D721Med (cell line): ENCODE measurements at regions not wholly inside any gene's neighbourhood (a gene's known extent, or its start where the extent isn't known, plus 50 kb on each side); places are given as distances from the start of the nearest gene placed in this dataset.

ENCODE experiments used
- DNase-seq: peaks from one replicate; pipeline ENCODE4 v3.0.0; 2011; ENCODE audit warnings: low spot score; ENCODE audit not compliant: insufficient read length
- FAIRE-seq: peaks from 2 replicates; lab custom pipeline; 2011; peaks lifted over from hg19 to GRCh38; lab: Jason Lieb, UNC
- CTCF ChIP-seq: IDR thresholded peaks from 2 replicates; pipeline ENCODE4 v1.5.1; 2012; ENCODE audit warnings: mild to moderate bottlenecking, control low read depth; ENCODE audit not compliant: insufficient read depth; ENCODE audit errors: missing control alignments

DNA sequence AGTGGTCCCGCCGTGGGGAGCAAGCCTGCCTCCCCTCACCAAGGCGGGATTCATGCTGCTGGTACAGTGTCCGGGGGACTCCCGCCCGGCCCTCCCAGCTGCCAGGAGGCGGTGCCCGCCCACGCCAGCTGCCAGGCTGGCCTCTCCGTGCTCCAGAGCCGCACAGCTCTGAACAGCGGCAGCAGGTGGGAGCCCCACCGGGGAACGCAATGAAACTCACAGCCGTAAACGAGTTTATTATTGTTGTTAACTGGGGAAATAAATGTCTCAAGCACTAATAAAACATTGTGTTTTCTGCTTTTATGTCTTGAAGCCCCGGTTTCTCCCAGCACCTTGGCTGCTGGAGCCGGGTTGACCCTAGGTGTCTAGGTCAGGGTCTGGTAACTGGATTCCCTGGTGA lies 317.7 kb upstream of the TLE3 start:
- DNase-seq = no peak
- no peak for FAIRE-seq
- no peak for TF ChIP-seq CTCF

DNA sequence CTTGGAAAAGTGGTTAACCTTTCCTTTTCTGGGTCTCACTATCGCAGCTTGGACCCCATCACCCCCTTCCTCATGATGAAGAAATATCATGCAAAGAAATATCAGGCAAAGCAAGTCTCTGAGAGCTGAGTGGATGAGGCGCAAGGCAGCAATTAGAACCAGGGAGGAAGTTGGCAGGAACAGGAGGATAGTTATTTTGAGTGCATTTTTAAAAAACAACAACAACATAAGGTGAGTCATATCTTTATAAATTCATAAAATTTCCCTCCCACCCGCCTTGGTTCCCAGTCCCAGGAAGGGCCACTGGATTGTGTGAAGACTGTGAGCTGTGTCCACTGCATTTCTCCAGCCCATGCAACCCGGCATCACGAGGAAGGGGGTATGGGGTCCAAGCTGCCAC lies 316.9 kb upstream of the TLE3 start:
- TF ChIP-seq CTCF = no peak
- no peak for DNase-seq
- no peak for FAIRE-seq

GRCh38 chr15:70412794-70413193 lies 315.1 kb upstream of the TLE3 start:
- DNase-seq (no peak), FAIRE-seq (no peak)
- TF ChIP-seq CTCF = no peak

DNA sequence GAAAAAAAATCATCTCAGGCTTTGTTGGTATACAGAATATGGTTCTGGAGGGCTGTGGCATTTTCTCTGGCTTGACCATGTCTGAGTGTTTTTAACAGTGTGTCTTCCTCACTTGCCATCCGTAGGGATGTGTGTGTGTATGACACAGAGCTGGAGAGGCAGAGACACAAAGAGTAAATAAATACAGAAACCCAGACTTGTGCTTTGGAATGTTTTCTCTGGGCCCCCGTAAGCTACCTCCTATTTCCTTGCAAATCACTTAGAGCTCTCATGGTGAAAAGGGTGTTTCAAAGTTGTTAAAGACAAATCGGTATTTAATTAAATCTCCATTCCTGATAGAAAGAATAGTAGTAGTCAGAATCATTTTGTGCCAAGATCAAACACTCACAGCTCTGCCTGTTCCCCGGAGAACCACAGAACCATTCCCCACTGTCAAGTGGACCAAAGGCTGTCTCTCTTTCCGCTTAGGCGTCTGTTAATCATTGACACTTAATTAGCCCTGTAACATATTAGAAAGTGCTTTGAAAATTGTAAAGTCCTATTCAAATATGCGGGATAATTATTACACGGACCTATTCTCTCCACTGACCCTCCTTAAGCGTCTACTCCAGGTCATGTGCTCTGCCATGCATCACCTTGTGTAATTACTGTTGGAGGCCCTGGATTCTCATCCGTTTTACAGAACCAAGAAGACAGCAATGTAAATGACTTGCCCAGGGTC lies 313.6 kb upstream of the TLE3 start:
- DNase-seq = no peak
- TF ChIP-seq CTCF = no peak
- no peak for FAIRE-seq

- TF ChIP-seq CTCF = no peak
- DNase-seq = no peak
- FAIRE-seq = no peak
Observed at GRCh38 chr15:70410371-70410985, 312.8 kb upstream of the TLE3 start.

DNA sequence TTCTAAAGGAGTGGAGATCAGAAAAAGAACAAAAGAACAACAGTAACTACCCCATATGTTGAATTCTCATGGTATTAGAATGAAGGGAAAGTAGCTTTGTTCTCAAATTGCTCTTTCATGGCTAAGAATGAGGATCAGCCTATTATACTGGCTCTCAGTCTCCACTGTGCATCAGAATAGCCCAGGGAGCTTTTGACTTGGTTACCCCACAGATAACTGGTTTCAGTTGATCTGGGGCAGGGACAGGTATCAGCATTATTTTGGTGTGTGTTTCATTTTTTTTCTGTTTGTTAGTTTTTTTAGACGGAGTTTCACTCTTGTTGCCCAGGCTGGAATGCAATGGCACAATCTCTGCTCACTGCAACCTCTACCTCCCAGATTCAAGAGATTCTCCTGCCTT lies 311.7 kb upstream of the TLE3 start:
- no peak for FAIRE-seq

More for the DNA sequence above, 311.7 kb upstream of the TLE3 start:
- TF ChIP-seq CTCF = no peak
- no peak for DNase-seq
